ENCODE measurements at regions not wholly inside any gene's neighbourhood (a gene's known extent, or its start where the extent isn't known, plus 50 kb on each side); places are given as distances from the start of the nearest gene placed in this dataset.
"Not testable (repeated sequence)": the region's sequence is repeated elsewhere in the genome, so short reads cannot be mapped to it uniquely, and the experiment has no call there.

DNA sequence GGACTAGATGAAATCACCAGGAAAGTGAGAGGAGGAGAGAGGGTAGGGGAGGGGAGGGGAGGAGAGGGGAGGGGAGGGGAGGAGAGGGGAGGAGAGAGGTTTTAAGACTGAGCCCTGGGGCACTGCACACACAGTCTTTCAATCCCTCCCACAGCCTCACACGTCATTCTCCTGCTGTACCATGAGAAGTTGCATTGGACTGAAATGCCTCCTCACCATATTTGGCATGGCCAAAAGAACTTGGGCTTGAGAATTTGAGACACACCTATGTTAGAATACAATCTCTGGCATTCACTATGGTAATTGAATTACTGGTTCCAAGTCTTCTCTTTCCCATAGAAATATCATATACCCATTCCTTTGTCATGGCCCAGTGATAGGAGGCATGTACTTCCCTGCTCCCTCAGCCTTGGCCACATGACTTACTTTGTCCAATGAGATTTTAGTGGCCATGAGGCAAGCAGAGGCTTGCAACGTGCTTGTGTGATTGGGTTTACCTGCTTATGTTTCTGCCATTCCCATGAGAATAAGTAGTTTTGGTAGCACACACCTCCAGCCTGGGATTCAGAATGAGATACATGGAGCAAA is 133.3 kb upstream of the SMARCA2 start:
- DNase-seq, result no peak

- DNase-seq, result no peak
Measured at GRCh38 chr9:1882711-1883403, 132.3 kb upstream of the SMARCA2 start.

DNA sequence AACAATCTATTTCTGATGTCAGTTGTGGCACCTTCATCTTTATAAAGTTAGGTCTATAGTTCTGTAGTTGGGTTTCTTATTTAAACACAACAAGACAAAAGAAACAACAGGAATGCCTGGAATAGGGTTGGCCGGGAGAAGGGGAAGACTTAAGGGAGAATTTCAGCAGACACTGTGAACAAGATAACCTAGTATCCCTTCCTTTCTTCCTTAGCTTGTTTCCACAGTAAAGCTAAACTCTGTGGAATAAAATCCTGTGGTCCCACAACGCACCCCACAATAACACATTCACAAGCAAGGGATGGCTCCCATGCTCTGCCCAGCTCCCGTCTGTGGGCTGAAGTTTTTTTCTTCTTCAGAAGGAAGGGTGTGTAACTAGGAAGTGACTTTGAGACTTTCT is 124.9 kb upstream of the SMARCA2 start:
- DNase-seq, result no peak

GRCh38 chr9:1890816-1891215 is 124.3 kb upstream of the SMARCA2 start:
- no peak for DNase-seq

GRCh38 chr9:1903080-1903704 is 112.0 kb upstream of the SMARCA2 start:
- not testable (repeated sequence) for DNase-seq

DNA sequence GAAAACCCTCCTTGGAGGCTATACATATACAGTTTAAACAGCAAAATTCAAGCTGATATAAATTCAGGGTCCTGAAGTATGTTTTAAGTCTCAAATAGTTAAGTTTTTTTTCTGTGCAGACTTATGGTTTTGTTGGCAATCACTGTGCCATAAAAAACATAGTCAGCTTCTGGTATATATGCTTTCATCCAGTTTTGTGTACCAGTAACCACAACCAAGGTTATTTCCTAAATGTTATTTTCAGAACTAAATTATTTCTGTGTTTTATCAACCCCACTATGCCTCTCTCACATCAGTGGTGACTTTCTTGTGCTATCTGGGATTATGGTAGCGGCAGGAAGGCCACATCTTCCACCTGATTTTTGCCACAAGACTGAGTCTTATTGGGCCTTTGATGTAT is 107.7 kb upstream of the SMARCA2 start:
- no peak for DNase-seq

- no peak for DNase-seq
Measured at GRCh38 chr9:1909322-1909721, 105.8 kb upstream of the SMARCA2 start.

- no peak for DNase-seq
Measured at GRCh38 chr9:1910269-1910811, 104.8 kb upstream of the SMARCA2 start.

GRCh38 chr9:1913631-1914330 is 101.4 kb upstream of the SMARCA2 start:
- no peak for DNase-seq

DNA sequence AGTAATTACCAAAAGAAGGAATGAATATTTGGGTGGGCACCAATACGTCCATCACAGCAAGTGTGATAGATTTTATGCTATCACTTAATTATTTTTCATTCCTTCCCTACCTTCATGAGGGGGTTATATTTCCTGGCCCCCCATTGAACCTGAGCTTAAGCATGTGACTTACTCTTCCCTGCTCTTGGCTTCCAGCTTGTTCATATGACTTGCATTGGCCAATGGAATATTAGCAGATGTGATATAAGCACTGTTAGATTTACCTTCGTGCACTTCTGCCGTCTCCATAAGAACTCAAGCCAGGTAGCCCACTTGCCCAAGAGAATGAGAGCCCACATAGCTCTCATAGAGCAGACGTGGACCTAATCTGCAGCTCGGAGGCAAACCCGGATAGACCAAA is 99.1 kb upstream of the SMARCA2 start:
- no peak for DNase-seq

DNA sequence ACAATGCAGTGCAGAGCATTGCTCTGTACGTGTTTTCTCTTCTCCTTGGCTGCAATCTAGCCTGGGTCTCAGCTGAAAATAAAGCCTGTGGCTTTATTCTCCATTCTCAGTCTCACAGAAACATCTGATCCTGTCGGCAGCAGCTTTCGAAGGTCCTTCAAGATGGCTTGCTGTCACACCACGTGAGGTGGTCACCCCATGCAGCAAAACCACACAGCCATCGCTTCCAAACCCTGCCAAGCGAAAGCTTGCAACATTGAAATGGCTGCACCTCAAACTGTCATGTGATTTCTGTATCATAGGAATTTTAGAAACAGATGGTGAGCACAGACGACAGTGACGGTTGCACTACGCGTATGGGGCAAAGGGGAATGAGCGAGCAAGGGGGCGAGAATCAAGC is 98.5 kb upstream of the SMARCA2 start:
- DNase-seq, result no peak

DNA sequence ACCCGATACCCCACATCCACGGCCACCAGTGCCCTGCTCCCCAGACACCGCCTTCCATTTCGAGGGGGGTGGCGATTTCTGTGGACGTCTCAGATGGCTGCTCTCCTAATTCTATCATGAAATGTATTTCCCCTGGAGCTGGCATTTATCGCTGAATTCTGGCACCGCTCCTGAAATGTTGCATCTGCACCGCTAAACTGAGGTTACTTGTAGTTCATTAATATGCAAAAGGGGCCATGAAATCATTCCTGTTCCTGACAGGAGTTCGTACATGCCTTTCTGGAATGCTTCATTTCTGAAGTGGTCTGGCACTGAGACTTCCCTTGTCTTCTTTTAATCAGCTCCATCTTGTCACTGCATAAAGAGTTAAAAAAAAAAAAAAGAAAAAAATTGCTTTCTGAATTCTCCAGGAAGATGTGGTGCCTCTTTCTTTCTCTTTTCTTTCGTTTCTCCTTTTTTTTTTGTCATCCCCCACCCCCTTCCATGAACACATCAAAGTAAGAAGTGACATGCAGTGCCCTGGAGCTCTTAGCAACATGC is 97.7 kb upstream of the SMARCA2 start:
- DNase-seq, result no peak

DNA sequence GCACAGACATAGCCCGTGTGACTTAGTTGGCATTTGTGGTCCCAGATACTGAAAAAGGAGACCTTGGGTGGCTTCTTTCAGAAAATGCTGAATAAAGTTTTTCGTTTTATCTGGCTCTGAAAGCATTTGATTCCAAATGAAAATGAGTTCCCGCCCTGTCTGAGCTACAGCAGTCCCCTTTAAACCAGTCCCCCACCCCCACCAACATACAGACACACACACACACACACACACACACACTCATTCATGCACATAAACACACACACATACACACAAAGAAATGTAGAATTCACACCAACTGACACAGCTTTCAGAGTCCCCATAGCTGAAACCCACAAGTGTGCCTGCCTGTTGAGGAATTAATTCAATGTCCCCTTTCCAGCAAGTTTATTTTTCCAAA is 97.0 kb upstream of the SMARCA2 start:
- DNase-seq, result no peak

- DNase-seq, result no peak
Measured at GRCh38 chr9:1918622-1919021, 96.5 kb upstream of the SMARCA2 start.

GRCh38 chr9:1919229-1919628 is 95.9 kb upstream of the SMARCA2 start:
- no peak for DNase-seq

DNA sequence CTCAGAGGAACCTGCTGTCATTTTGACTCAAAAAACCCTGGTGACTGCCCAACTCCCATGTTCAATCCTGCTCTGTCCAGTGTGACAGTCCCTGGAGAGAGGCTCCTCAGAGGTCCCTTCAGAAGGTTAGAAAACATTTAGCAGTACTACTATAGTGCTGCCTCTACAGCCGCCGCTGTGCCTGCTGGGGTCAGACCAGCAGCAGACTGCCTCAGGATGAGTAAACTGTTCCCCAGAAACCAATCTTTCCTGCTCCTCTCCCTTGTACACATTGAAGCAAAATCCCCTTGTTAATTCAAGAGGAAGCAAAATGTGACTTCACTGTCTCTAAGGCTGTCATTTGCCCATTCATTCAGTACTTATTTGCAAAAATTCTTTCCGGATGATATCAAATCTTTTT is 94.8 kb upstream of the SMARCA2 start:
- no peak for DNase-seq

- no peak for DNase-seq
Measured at GRCh38 chr9:1922026-1922425, 93.1 kb upstream of the SMARCA2 start.

GRCh38 chr9:1927546-1927945 is 87.6 kb upstream of the SMARCA2 start:
- DNase-seq, result no peak

DNA sequence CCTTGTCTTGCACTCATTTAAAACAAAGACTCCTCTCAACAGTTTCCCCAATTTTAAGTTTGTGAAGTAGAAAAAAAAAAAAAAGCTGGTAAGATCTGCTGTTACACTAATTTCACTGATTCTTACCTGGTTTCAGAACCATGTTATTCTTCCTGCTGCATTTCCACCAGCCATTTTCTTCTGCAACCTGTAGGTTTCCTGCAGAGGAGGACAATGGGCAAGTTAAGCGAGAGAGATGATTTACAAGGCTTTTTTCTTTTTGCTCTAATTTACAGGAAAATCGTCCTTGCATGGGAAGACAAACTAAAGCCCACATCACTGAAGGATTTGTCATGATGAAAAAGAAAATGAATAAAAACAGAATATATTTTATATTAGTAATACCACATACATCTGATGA is 86.0 kb upstream of the SMARCA2 start:
- no peak for DNase-seq

- no peak for DNase-seq
Measured at GRCh38 chr9:1929722-1930244, 85.4 kb upstream of the SMARCA2 start.

GRCh38 chr9:1930245-1930736 is 84.9 kb upstream of the SMARCA2 start:
- not testable (repeated sequence) for DNase-seq

GRCh38 chr9:1938135-1938534 is 77.0 kb upstream of the SMARCA2 start:
- no peak for DNase-seq

DNA sequence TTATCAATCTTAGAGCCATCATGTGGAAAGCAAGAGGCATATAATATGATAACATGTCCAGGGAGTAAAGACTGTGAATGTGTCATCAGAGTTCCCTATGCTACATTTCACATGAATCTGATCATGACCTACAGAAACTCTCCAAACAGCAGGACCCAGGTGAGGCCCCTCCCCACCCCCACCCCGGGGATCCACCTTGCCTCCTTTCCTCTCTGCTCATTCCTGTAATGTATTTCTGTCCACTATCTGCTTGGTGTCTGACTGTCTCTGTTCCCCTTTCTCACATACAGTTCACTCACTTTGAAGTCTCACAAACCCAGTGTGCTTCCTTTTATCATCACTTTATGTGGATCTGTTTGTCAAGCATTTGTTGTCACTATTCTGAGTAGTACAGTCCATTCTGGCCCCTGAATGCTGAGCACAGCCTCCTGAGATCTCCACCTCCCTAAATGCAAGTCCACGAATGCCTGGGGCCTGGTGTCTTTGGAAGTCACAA is 76.4 kb upstream of the SMARCA2 start:
- no peak for DNase-seq

Measured in NCI-H2081 (cell line).